ENCODE measurements at regions not wholly inside any gene's neighbourhood (a gene's known extent, or its start where the extent isn't known, plus 50 kb on each side); places are given as distances from the start of the nearest gene placed in this dataset.
"Not testable (repeated sequence)": the region's sequence is repeated elsewhere in the genome, so short reads cannot be mapped to it uniquely, and the experiment has no call there.

DNA sequence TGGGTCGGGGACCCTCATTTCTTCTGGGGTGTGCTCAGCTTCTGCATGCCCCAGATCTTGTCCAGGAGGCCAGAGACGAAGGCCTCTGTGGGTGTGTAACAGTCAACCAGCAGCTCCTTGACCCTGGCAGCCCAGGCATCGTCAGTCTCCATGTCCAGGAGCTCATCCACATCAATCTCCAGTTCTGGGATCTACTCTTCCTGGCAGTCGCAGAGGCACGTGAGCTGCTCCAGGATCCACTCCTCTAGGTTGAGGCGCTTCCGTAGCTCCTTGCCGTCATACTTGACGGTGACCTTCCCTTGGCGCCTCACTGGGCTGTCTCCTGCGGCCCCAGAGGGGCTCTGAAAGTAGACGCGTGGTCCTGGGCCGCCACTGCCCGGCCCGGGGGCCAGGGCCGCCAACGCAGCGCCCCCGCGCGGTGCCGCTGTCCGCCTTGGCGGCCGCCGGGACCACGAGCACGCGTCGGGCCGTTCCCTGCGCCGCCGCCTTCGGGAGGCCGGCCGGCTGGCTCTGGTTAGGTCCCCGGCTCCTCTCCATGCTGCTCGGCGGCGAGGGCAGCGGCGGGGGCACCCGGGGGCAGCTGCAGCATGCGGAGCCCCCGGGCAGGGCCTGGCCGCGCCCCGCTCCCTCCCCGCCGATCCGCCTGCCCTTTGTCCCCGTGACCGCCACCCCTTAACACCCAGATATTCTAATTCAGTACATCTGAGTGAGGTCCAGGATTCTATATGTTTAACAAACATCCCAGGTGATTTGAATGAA, 170.5 kb downstream of the SEPTIN7 start:
- no peak for DNase-seq (ENCODE audit: low read depth)

- DNase-seq (ENCODE audit: low read depth), result peak; percentile 47
Observed at GRCh38 chr7:35975851-35976454, 175.1 kb downstream of the SEPTIN7 start.

DNA sequence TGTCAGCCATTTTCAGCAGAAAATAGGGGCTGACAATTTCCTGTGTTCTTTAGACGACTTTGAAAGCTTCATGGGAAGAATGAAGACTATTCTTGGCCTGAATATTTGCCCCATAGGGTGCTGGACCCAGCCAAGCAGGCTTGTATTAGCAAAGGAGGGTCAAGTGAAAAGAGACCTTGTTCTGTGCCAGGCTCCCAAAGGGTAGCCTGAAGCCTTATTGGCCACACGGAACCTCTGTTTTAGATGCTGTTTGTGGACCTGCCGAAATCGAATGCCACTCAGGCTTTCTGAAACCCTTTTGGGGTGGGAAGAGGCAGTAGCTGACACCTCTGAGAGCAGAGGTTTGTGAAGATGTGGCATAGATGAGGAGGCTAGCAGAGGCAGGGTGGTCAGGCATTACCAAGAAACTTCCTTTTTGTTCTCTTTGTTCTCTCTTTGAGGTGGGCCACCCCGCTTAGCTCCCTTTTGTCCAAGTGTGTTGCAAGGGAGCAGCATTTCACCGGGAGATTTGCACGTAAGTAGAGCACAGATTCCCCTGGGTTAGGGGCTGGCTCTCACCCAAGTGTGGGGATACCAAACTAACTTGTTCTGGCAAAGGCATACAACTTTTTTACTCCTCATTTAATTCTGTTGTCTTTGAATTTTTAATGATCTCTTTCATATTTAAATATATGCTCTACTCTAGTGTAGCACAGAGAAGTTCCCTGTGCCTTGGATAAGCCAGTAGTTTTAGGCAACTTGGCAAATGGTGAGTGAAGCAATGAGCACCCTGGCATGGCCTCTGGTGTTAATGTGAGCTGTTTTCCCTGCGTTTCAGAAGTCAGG, 174.0 kb upstream of the EEPD1 start:
- DNase-seq (ENCODE audit: low read depth), result not testable (repeated sequence)

DNA sequence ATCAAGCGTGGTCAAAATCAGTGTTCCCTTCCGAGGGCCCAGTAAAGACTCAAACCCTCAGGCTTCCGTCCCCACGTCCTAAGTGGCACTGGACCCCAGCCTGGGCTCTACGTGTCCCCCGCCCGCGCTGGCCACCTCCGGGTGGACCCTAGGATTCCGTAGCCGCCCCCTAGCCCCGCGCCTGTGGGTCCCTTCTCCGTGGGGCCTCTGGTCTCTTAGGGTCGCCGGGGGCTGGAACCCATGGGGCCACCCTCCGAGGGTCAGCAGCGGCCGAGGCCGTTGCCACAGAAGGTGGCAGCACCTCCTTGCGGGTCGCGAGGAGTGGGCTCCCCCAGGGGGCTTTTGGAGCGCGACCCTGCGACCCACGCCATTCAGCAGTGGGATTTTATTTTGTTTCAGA, 170.5 kb upstream of the EEPD1 start:
- DNase-seq (ENCODE audit: low read depth), result no peak

DNA sequence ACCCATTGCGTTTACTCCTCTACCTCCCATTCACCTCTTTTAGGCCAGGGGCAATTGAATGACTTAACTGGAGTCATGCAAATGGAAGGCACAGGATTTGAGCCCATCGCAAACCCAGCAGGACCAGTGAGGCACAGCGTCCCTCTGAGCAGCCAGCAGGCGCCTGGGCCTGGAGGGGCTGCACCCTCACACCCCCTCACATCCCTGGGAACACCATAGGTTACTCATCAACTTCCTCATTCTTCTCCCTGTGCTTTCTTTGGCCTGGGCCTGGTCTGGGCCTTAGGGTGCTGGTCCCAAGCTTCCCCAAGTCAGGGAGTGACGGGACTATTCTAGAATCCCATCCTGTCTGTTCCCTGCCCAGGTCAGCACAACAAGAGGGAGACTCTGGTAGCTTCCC, 169.4 kb upstream of the EEPD1 start:
- DNase-seq (ENCODE audit: low read depth), result no peak

DNA sequence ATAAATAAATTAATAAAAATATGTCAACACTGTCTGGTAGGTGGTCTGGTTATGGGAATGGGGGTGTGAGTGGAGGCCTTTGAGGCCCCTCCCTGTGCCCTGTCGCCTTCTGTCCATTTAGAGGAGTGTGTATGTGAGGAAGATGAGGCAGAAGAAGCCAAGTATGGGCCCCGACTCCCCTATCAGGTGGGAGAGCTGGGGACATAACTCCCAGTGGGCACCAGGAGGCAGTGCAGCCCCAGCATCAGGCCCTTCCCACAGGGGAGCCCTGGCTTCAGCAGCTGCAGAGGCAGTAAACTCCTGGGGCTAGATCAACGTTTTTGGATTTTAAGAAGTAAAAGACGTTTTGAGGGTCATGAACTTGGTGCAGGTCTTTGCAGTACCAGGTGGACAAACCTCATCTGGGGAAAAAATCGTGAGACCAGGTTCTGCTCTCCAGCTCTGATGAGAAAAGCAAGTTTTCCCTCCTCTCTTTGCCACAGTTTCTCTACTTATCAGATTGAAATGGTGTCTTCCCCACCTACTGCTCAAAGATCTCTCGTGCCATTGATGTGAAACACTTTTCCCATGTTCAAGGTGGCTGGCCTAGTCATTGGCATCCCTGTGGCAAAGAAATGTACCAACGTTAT, 167.8 kb upstream of the EEPD1 start:
- DNase-seq (ENCODE audit: low read depth), result peak; percentile 43

DNA sequence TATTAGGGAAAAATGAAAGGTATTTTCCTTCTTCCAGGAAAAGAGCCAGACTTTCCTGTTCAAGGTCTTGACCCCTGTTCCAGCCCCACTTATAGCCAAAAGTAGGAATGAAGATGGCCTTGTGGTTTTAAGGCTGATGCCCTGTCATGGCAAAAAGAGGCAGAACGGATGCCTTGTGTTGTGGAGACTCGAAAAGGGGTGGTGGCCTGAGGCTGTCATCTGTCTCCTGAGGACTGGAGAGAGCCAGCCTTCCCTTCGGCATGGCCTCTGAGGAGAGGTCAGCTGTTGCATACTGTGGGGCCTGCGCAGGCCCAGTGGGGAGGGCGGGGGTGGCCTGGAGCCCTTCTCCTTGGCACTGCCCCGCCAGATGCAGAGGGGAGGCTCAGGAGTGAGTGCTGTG, 166.0 kb upstream of the EEPD1 start:
- DNase-seq (ENCODE audit: low read depth), result no peak

DNA sequence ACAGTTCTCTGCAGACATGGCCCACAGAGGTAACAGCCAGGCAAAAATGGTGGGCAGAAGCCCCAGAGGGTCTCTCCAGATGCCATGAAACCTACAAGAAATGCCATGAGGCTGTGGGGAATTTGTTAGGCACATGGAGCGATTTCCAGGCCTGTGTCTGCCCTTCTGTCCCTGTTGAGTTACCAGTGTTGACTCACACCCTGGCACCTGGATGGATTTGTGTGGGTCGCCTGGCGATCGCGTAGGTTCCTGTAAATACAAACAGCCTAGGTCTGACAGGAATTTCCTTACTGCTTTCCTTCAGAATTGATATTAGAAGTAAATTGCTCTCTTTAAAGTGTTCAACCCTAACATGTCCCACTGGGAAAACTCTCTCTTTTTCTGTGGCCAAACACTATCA, 164.9 kb upstream of the EEPD1 start:
- DNase-seq (ENCODE audit: low read depth), result no peak

- no peak for DNase-seq (ENCODE audit: low read depth)
Observed at GRCh38 chr7:35988818-35989217, 164.2 kb upstream of the EEPD1 start.

DNA sequence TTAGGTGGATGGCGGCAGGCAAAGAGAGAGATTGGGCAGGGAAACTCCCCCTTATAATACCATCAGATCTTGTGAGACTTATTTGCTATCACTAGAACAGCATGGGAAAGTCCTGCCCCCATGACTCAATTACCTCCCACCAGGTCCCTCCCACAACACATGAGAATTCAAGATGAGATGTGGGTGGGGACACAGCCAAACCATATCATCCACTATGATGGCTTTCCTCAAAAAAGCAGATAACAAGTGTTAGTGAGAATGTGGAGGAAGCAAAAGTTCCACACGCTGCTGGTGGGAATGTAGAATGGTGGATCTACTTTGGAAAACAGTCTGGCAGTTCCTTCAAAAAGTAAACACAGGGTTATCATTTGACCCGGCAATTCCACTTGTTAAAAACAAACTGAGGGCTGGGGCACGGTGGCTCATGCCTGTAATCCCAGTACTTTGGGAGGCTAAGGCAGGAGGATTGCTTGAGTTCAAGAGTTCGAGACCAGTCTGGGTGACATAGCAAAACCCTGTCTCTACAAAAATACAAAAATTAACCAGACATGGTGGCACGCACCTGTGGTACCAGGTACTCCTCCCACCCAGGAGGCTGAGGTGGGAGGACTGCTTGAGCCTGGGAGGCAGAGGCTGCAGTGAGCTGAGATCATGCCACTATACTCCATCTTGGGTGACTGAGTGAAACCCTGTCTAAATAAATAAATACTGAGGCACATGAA, 161.4 kb upstream of the EEPD1 start:
- DNase-seq (ENCODE audit: low read depth), result no peak

DNA sequence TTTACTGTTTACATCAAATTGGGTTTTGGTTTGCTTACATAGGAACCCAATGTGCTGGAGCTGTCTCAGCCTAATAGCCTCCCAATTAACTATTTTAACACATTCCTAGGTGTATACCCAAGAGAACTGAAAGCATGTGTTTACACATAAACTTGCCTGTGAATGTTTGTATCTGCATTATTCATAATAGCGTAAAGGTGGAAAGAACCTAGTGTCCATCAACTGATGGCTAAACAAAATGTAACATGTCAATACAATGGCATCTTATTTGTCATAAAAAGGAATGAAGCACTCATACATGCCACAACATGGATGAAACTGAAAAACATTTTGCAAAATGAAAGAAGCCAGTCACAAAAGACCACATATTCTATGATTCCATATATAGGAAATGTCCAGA, 160.6 kb upstream of the EEPD1 start:
- no peak for DNase-seq (ENCODE audit: low read depth)

DNA sequence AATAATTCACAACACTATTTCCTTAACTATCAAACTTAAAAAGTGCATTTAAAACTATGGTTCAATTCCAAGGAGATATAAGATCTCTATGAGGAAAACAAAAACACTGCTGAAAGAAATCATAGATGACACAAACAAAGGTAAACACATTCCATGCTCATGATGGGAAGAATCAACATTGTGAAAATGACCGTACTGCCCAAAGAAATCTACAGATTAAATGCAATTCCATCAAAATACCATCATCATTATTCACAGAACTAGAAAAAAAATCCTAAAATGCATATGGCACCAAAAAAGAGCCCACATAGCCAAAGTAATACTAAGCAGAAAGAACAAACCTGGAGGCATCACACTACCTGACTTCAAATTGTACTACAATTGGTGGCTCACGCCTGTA, 159.9 kb upstream of the EEPD1 start:
- DNase-seq (ENCODE audit: low read depth), result no peak

DNA sequence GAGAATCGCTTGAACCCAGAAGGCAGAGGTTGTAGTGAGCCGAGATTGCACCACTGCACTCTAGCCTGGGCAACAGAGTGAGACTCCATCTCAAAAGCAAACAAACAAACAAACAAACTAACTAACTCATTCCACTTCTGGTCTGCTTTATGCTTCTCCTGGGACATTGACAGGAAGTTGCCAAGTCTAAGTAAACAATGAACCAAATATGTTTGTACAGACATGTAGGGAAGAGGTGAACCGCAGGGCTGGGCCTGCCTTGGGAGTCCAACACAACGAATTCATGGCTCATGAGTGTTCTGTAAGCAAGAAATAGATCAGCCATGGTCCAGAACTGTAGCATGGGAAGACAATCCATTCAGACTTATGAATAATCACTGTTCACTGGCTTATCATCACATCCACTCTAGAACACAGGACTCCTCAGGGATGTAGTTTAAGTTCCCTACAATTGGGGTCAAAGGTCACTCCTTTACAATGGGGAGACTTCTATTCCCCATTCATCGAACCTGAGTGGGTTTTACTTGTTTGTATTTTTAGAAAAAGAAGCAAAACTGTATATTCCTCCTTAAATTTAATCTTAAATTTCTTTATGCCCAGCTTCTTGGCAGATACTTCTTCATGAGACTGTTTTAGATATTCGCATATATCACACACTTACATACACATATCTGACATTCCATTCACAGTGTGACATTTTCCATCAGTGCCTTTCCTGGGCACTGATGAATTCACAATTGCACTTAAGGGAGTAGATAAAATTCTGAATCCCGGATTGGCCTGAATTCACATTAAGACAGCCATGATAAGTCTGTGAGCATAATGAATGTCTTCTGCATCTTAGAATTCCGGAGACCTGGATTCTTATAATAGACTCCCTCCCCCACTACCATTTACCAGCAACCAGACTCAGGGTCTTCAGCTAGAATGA, 159.1 kb upstream of the EEPD1 start:
- peak; percentile 21 for DNase-seq (ENCODE audit: low read depth)

- DNase-seq (ENCODE audit: low read depth), result no peak
Observed at GRCh38 chr7:35995334-35995733, 157.7 kb upstream of the EEPD1 start.

GRCh38 chr7:35998481-35998880, 154.6 kb upstream of the EEPD1 start:
- no peak for DNase-seq (ENCODE audit: low read depth)

- no peak for DNase-seq (ENCODE audit: low read depth)
Observed at GRCh38 chr7:36001546-36001945, 151.5 kb upstream of the EEPD1 start.

DNA sequence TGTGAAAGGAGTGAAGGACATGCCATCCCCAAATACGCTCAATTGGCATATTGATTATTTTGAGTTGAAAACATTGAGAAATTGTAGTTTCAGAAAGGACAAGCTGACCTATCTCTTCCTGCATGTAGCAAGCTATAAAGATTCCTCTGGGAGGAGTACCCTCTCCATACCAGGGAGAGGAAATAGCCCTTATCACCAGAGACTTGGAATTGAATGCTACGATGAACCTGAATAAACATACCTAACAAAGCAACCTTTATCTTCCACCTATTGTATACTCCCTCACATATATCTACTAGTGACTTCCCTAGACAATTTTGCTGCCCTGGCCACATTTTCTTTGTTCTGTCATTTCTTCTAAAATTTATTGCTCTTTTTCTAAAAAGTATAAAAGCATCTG, 150.2 kb upstream of the EEPD1 start:
- DNase-seq (ENCODE audit: low read depth), result no peak

GRCh38 chr7:36003343-36003742, 149.7 kb upstream of the EEPD1 start:
- DNase-seq (ENCODE audit: low read depth), result no peak

DNA sequence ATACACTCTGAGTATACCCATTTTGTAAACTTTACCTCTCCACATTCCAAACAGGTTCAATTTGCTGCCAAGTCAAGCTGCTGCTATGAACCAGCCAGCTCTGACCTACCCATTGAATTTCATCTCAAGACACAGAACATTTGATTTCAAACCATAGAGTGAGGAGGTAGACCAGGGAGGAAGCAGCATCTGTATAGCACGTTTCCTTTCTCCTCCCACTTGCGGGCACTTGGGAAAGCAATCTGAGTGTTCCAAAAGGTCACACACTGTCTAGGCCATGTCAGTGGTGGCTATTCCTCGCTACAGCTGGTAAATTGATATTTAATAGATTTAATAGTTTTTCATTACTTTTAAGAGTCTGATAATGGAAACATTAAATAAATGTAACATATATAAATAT, 147.8 kb upstream of the EEPD1 start:
- DNase-seq (ENCODE audit: low read depth), result no peak

DNA sequence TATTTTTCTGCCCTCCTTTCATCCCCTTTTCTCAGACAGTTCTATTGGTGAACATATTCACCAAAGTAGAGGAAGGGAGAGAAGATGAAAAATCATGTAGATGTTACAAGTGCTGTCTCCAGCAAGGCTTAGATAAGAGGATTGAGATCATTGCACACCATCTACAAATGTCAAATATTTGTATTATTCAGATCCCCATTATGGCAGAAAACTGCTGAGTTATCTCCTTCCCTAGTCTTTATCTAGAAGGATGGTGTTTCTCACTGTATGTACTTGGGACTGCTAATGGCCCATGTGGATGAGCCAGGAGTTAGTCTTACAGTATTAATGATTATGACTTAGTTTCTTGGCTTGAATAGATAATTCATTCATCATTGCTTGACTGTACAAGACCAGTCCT, 147.2 kb upstream of the EEPD1 start:
- no peak for DNase-seq (ENCODE audit: low read depth)
